SK-N-SH treated with all-trans-retinoic acid at 6 μM for 48 hours (cell line): ENCODE measurements at regions not wholly inside any gene's neighbourhood (a gene's known extent, or its start where the extent isn't known, plus 50 kb on each side); places are given as distances from the start of the nearest gene placed in this dataset.

ENCODE experiments used
- ARNTL ChIP-seq: fragments of 450-650 bp; formaldehyde crosslinking; IDR thresholded peaks from 2 replicates; pipeline ENCODE4 v1.5.0; 2020; ENCODE audit warnings: low read depth, mild to moderate bottlenecking, moderate library complexity, borderline replicate concordance
- CSDC2 ChIP-seq: fragments of 250-450 bp; sonication (Bioruptor Pico); IDR thresholded peaks from 2 replicates; pipeline ENCODE4 v1.5.0; 2020; ENCODE audit warnings: mild to moderate bottlenecking, moderate library complexity
- ESRRG ChIP-seq: fragments of 250-450 bp; sonication (Bioruptor Pico); IDR thresholded peaks from 2 replicates; pipeline ENCODE4 v1.6.1; 2021; ENCODE audit warnings: mild to moderate bottlenecking
- ISL1 ChIP-seq: fragments of 250-450 bp; sonication (Bioruptor Pico); IDR thresholded peaks from 2 replicates; pipeline ENCODE4 v2.1.2; 2022; ENCODE audit warnings: mild to moderate bottlenecking, moderate library complexity
- OSR1 ChIP-seq: fragments of 250-450 bp; sonication (Bioruptor Pico); IDR thresholded peaks from 2 replicates; pipeline ENCODE4 v1.8.0; 2022; ENCODE audit warnings: moderate library complexity, mild to moderate bottlenecking, inconsistent platforms
- TCF4 ChIP-seq: fragments of 250-450 bp; sonication (Bioruptor Pico); IDR thresholded peaks from 2 replicates; pipeline ENCODE4 v1.8.0; 2021; ENCODE audit warnings: mild to moderate bottlenecking, moderate library complexity, borderline replicate concordance
- ZFP3 ChIP-seq: fragments of 250-450 bp; sonication (Bioruptor Pico); IDR thresholded peaks from 2 replicates; pipeline ENCODE4 v1.5.0; 2020; ENCODE audit warnings: mild to moderate bottlenecking, moderate library complexity
- ZNF8 ChIP-seq: fragments of 450-650 bp; formaldehyde crosslinking; IDR thresholded peaks from 2 replicates; pipeline ENCODE4 v1.5.0; 2020; ENCODE audit warnings: mild to moderate bottlenecking, moderate library complexity
- TF ChIP-seq, protein P1 (sequence below): fragments of 250-450 bp; sonication (Bioruptor Pico); IDR thresholded peaks from 2 replicates; pipeline ENCODE4 v1.5.1; 2020; ENCODE audit warnings: low read depth, mild to moderate bottlenecking, moderate library complexity
- TF ChIP-seq, protein P2 (sequence below): fragments of 250-450 bp; sonication (Bioruptor Pico); IDR thresholded peaks from 2 replicates; pipeline ENCODE4 v1.5.0; 2020; ENCODE audit warnings: mild to moderate bottlenecking, moderate library complexity
- TF ChIP-seq, protein P3 (sequence below): fragments of 250-450 bp; sonication (Bioruptor Pico); IDR thresholded peaks from 2 replicates; pipeline ENCODE4 v1.8.0; 2021; ENCODE audit warnings: low read depth, mild to moderate bottlenecking, moderate library complexity, borderline replicate concordance
- TF ChIP-seq, protein P4 (sequence below): fragments of 250-450 bp; sonication (Bioruptor Pico); IDR thresholded peaks from 2 replicates; pipeline ENCODE4 v1.8.0; 2020; ENCODE audit warnings: mild to moderate bottlenecking, moderate library complexity, borderline replicate concordance

DNA sequence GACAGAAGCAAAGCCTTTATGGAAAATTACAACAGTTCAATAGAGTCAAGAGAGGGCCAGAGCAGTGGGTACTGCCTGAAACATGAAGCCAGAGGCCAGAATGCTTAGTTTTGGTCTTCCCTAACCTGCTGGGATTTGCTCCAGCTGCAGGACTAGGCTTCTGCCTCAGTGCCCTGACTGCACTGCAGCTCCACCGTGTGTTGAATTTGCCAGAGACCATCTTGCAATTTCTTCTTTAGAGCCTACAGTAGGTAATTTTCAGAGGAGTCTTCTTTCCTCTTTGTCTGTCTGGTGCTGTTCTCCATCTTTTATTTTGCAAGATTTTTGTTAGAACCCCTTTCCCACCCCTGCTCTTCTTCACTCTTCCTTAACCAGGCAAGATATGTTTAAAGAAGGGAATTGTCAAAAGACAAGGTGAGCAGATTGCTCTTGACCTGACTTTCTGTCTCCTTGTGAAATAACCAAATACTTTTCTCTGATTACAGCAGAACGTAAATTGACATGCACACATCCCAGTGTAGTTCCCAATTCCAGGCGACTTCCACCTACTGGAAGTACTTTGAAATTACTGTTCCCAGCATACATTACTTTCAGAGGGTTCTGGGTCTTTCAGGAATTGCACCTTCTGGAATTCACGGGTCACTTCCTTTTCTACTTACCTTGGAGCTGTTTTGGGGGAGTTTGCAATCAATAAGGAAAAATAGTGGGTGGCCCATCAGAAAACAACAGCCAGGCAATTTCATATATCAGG is 161.2 kb downstream of the MINAR1 start:
- TF ChIP-seq ARNTL (CRISPR knock-in tag) (no peak), ZFP3 (no peak), TCF4 (CRISPR knock-in tag) (no peak), ISL1 (no peak), OSR1 (no peak), ESRRG (CRISPR knock-in tag) (no peak), CSDC2 (CRISPR knock-in tag) (no peak), ZNF8 (CRISPR knock-in tag) (no peak)
- TF ChIP-seq, protein P1, sequence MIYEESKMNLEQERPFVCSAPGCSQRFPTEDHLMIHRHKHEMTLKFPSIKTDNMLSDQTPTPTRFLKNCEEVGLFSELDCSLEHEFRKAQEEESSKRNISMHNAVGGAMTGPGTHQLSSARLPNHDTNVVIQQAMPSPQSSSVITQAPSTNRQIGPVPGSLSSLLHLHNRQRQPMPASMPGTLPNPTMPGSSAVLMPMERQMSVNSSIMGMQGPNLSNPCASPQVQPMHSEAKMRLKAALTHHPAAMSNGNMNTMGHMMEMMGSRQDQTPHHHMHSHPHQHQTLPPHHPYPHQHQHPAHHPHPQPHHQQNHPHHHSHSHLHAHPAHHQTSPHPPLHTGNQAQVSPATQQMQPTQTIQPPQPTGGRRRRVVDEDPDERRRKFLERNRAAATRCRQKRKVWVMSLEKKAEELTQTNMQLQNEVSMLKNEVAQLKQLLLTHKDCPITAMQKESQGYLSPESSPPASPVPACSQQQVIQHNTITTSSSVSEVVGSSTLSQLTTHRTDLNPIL (CRISPR knock-in tag), result no peak
- TF ChIP-seq, protein P2, sequence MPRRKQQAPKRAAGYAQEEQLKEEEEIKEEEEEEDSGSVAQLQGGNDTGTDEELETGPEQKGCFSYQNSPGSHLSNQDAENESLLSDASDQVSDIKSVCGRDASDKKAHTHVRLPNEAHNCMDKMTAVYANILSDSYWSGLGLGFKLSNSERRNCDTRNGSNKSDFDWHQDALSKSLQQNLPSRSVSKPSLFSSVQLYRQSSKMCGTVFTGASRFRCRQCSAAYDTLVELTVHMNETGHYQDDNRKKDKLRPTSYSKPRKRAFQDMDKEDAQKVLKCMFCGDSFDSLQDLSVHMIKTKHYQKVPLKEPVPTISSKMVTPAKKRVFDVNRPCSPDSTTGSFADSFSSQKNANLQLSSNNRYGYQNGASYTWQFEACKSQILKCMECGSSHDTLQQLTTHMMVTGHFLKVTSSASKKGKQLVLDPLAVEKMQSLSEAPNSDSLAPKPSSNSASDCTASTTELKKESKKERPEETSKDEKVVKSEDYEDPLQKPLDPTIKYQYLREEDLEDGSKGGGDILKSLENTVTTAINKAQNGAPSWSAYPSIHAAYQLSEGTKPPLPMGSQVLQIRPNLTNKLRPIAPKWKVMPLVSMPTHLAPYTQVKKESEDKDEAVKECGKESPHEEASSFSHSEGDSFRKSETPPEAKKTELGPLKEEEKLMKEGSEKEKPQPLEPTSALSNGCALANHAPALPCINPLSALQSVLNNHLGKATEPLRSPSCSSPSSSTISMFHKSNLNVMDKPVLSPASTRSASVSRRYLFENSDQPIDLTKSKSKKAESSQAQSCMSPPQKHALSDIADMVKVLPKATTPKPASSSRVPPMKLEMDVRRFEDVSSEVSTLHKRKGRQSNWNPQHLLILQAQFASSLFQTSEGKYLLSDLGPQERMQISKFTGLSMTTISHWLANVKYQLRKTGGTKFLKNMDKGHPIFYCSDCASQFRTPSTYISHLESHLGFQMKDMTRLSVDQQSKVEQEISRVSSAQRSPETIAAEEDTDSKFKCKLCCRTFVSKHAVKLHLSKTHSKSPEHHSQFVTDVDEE, result no peak
- TF ChIP-seq, protein P3, sequence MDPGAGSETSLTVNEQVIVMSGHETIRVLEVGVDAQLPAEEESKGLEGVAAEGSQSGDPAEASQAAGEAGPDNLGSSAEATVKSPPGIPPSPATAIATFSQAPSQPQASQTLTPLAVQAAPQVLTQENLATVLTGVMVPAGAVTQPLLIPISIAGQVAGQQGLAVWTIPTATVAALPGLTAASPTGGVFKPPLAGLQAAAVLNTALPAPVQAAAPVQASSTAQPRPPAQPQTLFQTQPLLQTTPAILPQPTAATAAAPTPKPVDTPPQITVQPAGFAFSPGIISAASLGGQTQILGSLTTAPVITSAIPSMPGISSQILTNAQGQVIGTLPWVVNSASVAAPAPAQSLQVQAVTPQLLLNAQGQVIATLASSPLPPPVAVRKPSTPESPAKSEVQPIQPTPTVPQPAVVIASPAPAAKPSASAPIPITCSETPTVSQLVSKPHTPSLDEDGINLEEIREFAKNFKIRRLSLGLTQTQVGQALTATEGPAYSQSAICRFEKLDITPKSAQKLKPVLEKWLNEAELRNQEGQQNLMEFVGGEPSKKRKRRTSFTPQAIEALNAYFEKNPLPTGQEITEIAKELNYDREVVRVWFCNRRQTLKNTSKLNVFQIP, result no peak
- TF ChIP-seq, protein P4, sequence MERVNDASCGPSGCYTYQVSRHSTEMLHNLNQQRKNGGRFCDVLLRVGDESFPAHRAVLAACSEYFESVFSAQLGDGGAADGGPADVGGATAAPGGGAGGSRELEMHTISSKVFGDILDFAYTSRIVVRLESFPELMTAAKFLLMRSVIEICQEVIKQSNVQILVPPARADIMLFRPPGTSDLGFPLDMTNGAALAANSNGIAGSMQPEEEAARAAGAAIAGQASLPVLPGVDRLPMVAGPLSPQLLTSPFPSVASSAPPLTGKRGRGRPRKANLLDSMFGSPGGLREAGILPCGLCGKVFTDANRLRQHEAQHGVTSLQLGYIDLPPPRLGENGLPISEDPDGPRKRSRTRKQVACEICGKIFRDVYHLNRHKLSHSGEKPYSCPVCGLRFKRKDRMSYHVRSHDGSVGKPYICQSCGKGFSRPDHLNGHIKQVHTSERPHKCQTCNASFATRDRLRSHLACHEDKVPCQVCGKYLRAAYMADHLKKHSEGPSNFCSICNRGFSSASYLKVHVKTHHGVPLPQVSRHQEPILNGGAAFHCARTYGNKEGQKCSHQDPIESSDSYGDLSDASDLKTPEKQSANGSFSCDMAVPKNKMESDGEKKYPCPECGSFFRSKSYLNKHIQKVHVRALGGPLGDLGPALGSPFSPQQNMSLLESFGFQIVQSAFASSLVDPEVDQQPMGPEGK, result no peak
